Hepatic stellate cell (primary cell): ENCODE measurements at regions not wholly inside any gene's neighbourhood (a gene's known extent, or its start where the extent isn't known, plus 50 kb on each side); places are given as distances from the start of the nearest gene placed in this dataset.

Experiments
- DNase-seq: peaks from one replicate; pipeline ENCODE4 v3.0.0; 2011; ENCODE audit warnings: low spot score

GRCh38 chr20:16946097-16946496, 197.9 kb downstream of the OTOR start:
- DNase-seq: no peak

- DNase-seq: no peak
Observed at GRCh38 chr20:16947479-16947878, 199.3 kb downstream of the OTOR start.

GRCh38 chr20:16951876-16952275, 203.7 kb downstream of the OTOR start:
- DNase-seq: no peak

- DNase-seq: no peak
Observed at GRCh38 chr20:16952965-16953364, 204.8 kb downstream of the OTOR start.

GRCh38 chr20:16953858-16954257, 205.7 kb downstream of the OTOR start:
- no peak for DNase-seq

- no peak for DNase-seq
Observed at GRCh38 chr20:16955462-16955861, 207.3 kb downstream of the OTOR start.

- DNase-seq: no peak
Observed at GRCh38 chr20:16955971-16956370, 207.8 kb downstream of the OTOR start.

GRCh38 chr20:16965401-16965800, 217.2 kb downstream of the OTOR start:
- DNase-seq: no peak

GRCh38 chr20:16966276-16966880, 218.2 kb downstream of the OTOR start:
- no peak for DNase-seq

GRCh38 chr20:16968099-16968498, 219.9 kb downstream of the OTOR start:
- DNase-seq: no peak

- DNase-seq: no peak
Observed at GRCh38 chr20:16970776-16971175, 222.6 kb downstream of the OTOR start.

GRCh38 chr20:16974080-16974854, 226.1 kb downstream of the OTOR start:
- no peak for DNase-seq

- DNase-seq: no peak
Observed at GRCh38 chr20:16974855-16975162, 226.7 kb downstream of the OTOR start.

- no peak for DNase-seq
Observed at GRCh38 chr20:16975682-16976081, 227.5 kb downstream of the OTOR start.

- no peak for DNase-seq
Observed at GRCh38 chr20:16978497-16978896, 230.3 kb downstream of the OTOR start.

GRCh38 chr20:16982091-16982726, 234.1 kb downstream of the OTOR start:
- DNase-seq: no peak

GRCh38 chr20:16984481-16984880, 236.3 kb downstream of the OTOR start:
- no peak for DNase-seq

- DNase-seq: no peak
Observed at GRCh38 chr20:17003170-17003870, 223.5 kb upstream of the PCSK2 start.

GRCh38 chr20:17010181-17010580, 216.7 kb upstream of the PCSK2 start:
- DNase-seq: no peak

- no peak for DNase-seq
Observed at GRCh38 chr20:17012546-17013226, 214.2 kb upstream of the PCSK2 start.

- DNase-seq: no peak
Observed at GRCh38 chr20:17014217-17014616, 212.6 kb upstream of the PCSK2 start.

GRCh38 chr20:17014756-17015366, 212.0 kb upstream of the PCSK2 start:
- DNase-seq: no peak
